Tongue (tissue), 2 donors: ENCODE measurements at regions not wholly inside any gene's neighbourhood (a gene's known extent, or its start where the extent isn't known, plus 50 kb on each side); places are given as distances from the start of the nearest gene placed in this dataset. TPM values are rescaled to one million over a fixed set of nuclear protein-coding genes. Genes with fewer than 3 reads are reported as not detected.
"Not testable (repeated sequence)": the region's sequence is repeated elsewhere in the genome, so short reads cannot be mapped to it uniquely, and the experiment has no call there.

ENCODE experiments used
- DNase-seq: peaks from one replicate; pipeline ENCODE4 v3.0.0-alpha.2; 2015
- small RNA-seq: library from RNA; depleted of rRNA; stranded (forward); fragments of <200 nt; gene quantifications from one replicate; pipeline ENCODE3, GENCODE V24; 2014; ENCODE audit warnings: low replicate concordance

- DNase-seq = not testable (repeated sequence)
Measured at GRCh38 chr4:151845551-151845950, 84.7 kb upstream of the GATB start.

GRCh38 chr4:151842430-151843079, 81.7 kb upstream of the GATB start:
- DNase-seq = no peak

GRCh38 chr4:151841107-151841506, 80.3 kb upstream of the GATB start:
- no peak for DNase-seq

GRCh38 chr4:151835467-151835866, 74.7 kb upstream of the GATB start:
- DNase-seq = no peak

GRCh38 chr4:151833174-151833573, 72.4 kb upstream of the GATB start:
- no peak for DNase-seq

GRCh38 chr4:151831526-151831925, 70.7 kb upstream of the GATB start:
- no peak for DNase-seq

- no peak for DNase-seq
Measured at GRCh38 chr4:151830168-151830567, 69.4 kb upstream of the GATB start.

- no peak for DNase-seq
Measured at GRCh38 chr4:151829309-151829708, 68.5 kb upstream of the GATB start.

- DNase-seq = no peak
Measured at GRCh38 chr4:151824656-151825055, 63.8 kb upstream of the GATB start.

GRCh38 chr4:151822331-151822730, 61.5 kb upstream of the GATB start:
- DNase-seq = no peak

GRCh38 chr4:151820004-151820403, 59.2 kb upstream of the GATB start:
- no peak for DNase-seq

- DNase-seq = no peak
Measured at GRCh38 chr4:151811403-151811802, 50.6 kb upstream of the GATB start.

Small RNA genes in the stretch of these regions (small RNA-seq; reads per million reads assigned to genes)
- gene RN7SL446P = not detected
- not detected for gene RNA5SP169
